ENCODE measurements at regions not wholly inside any gene's neighbourhood (a gene's known extent, or its start where the extent isn't known, plus 50 kb on each side); places are given as distances from the start of the nearest gene placed in this dataset.

GRCh38 chr3:104588442-104588841, 778.3 kb upstream of the ALCAM start:
- no peak for DNase-seq (ENCODE audit: low read depth)
- no peak for TF ChIP-seq CTCF (conservative IDR thresholded peaks at IDR 0.05; ENCODE audit: low read depth, low read length)
- no peak overlapping the region for H3K4me3 ChIP-seq (ENCODE audit: low read depth, low read length)

- TF ChIP-seq CTCF (conservative IDR thresholded peaks at IDR 0.05; ENCODE audit: low read depth, low read length), result no peak
- H3K4me3 ChIP-seq (ENCODE audit: low read depth, low read length), result no peak overlapping the region
- no peak for DNase-seq (ENCODE audit: low read depth)
These were observed 774.9 kb upstream of the ALCAM start for GRCh38 chr3:104591776-104592175.

- DNase-seq (ENCODE audit: low read depth), result no peak
- no peak for TF ChIP-seq CTCF (conservative IDR thresholded peaks at IDR 0.05; ENCODE audit: low read depth, low read length)
- H3K4me3 ChIP-seq (ENCODE audit: low read depth, low read length), result no peak overlapping the region
These were observed 772.2 kb upstream of the ALCAM start for GRCh38 chr3:104594491-104594890.

- TF ChIP-seq CTCF (conservative IDR thresholded peaks at IDR 0.05; ENCODE audit: low read depth, low read length), result no peak
- H3K4me3 ChIP-seq (ENCODE audit: low read depth, low read length), result no peak overlapping the region
- no peak for DNase-seq (ENCODE audit: low read depth)
These were observed 770.7 kb upstream of the ALCAM start for GRCh38 chr3:104596054-104596453.

- TF ChIP-seq CTCF (conservative IDR thresholded peaks at IDR 0.05; ENCODE audit: low read depth, low read length), result peak; percentile 72
- no peak overlapping the region for H3K4me3 ChIP-seq (ENCODE audit: low read depth, low read length)
- DNase-seq (ENCODE audit: low read depth), result peak; percentile 20
These were observed 770.2 kb upstream of the ALCAM start for GRCh38 chr3:104596551-104596950.

GRCh38 chr3:104598848-104599511, 767.7 kb upstream of the ALCAM start:
- H3K4me3 ChIP-seq (ENCODE audit: low read depth, low read length), result no peak overlapping the region
- no peak for TF ChIP-seq CTCF (conservative IDR thresholded peaks at IDR 0.05; ENCODE audit: low read depth, low read length)
- no peak for DNase-seq (ENCODE audit: low read depth)

- DNase-seq (ENCODE audit: low read depth), result no peak
- H3K4me3 ChIP-seq (ENCODE audit: low read depth, low read length), result no peak overlapping the region
- peak; percentile 55 for TF ChIP-seq CTCF (conservative IDR thresholded peaks at IDR 0.05; ENCODE audit: low read depth, low read length)
These were observed 762.2 kb upstream of the ALCAM start for GRCh38 chr3:104604326-104605010.
